Activated CD4-positive, alpha-beta T cell treated with anti-CD3 and anti-CD28 coated beads, Interleukin-2, amount 50 U/mL, for 48 hours (primary cell): ENCODE measurements at regions not wholly inside any gene's neighbourhood (a gene's known extent, or its start where the extent isn't known, plus 50 kb on each side); places are given as distances from the start of the nearest gene placed in this dataset.

Experiments used
- DNase-seq, 2 experiments: peaks; one replicate each; pipeline ENCODE4 v3.0.0-alpha.2; 2020

GRCh38 chr3:117695871-117696645 lies 986.5 kb downstream of the TUSC7 start:
- DNase-seq: no peak

GRCh38 chr3:117696851-117697407 lies 987.4 kb downstream of the TUSC7 start:
- DNase-seq: no peak

- DNase-seq: no peak
Observed at GRCh38 chr3:117699058-117699457, 989.5 kb downstream of the TUSC7 start.

GRCh38 chr3:117700573-117701360 lies 991.2 kb downstream of the TUSC7 start:
- no peak for DNase-seq

GRCh38 chr3:117705011-117705410 lies 995.4 kb downstream of the TUSC7 start:
- no peak for DNase-seq

- no peak for DNase-seq
Observed at GRCh38 chr3:117706037-117706436, 996.5 kb downstream of the TUSC7 start.

GRCh38 chr3:117706756-117707155 lies 997.2 kb downstream of the TUSC7 start:
- no peak for DNase-seq

- no peak for DNase-seq
Observed at GRCh38 chr3:117708601-117709000, 999.0 kb downstream of the TUSC7 start.

GRCh38 chr3:117709108-117709507 lies 999.5 kb downstream of the TUSC7 start:
- no peak for DNase-seq

- no peak for DNase-seq
Observed at GRCh38 chr3:117710501-117710900, 1000.9 kb downstream of the TUSC7 start.

GRCh38 chr3:117719316-117719926 lies 1009.8 kb downstream of the TUSC7 start:
- DNase-seq: no peak

GRCh38 chr3:117721866-117722265 lies 1012.3 kb downstream of the TUSC7 start:
- DNase-seq: no peak

- no peak for DNase-seq
Observed at GRCh38 chr3:117722856-117723255, 1013.3 kb downstream of the TUSC7 start.

- no peak for DNase-seq
Observed at GRCh38 chr3:117723825-117724224, 1014.2 kb downstream of the TUSC7 start.

- DNase-seq: no peak
Observed at GRCh38 chr3:117725314-117725713, 1015.7 kb downstream of the TUSC7 start.

GRCh38 chr3:117726776-117727175 lies 1017.2 kb downstream of the TUSC7 start:
- no peak for DNase-seq

GRCh38 chr3:117728226-117728625 lies 1018.6 kb downstream of the TUSC7 start:
- no peak for DNase-seq

GRCh38 chr3:117734496-117734895 lies 1024.9 kb downstream of the TUSC7 start:
- DNase-seq: no peak

GRCh38 chr3:117735481-117736101 lies 1026.0 kb downstream of the TUSC7 start:
- no peak for DNase-seq

GRCh38 chr3:117736846-117737245 lies 1027.3 kb downstream of the TUSC7 start:
- DNase-seq: no peak

- DNase-seq: no peak
Observed at GRCh38 chr3:117743993-117744392, 1034.4 kb downstream of the TUSC7 start.

GRCh38 chr3:117744935-117745334 lies 1035.4 kb downstream of the TUSC7 start:
- no peak for DNase-seq

- no peak for DNase-seq
Observed at GRCh38 chr3:117745516-117745915, 1035.9 kb downstream of the TUSC7 start.
